ENCODE measurements at regions not wholly inside any gene's neighbourhood (a gene's known extent, or its start where the extent isn't known, plus 50 kb on each side); places are given as distances from the start of the nearest gene placed in this dataset.

- intact Hi-C loops (cut with DNase I) = no loop called here
- TF ChIP-seq, protein P1, sequence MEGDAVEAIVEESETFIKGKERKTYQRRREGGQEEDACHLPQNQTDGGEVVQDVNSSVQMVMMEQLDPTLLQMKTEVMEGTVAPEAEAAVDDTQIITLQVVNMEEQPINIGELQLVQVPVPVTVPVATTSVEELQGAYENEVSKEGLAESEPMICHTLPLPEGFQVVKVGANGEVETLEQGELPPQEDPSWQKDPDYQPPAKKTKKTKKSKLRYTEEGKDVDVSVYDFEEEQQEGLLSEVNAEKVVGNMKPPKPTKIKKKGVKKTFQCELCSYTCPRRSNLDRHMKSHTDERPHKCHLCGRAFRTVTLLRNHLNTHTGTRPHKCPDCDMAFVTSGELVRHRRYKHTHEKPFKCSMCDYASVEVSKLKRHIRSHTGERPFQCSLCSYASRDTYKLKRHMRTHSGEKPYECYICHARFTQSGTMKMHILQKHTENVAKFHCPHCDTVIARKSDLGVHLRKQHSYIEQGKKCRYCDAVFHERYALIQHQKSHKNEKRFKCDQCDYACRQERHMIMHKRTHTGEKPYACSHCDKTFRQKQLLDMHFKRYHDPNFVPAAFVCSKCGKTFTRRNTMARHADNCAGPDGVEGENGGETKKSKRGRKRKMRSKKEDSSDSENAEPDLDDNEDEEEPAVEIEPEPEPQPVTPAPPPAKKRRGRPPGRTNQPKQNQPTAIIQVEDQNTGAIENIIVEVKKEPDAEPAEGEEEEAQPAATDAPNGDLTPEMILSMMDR (IDR thresholded peaks at IDR 0.05) = no peak
- TF ChIP-seq POLR2AphosphoS5 (IDR thresholded peaks at IDR 0.05) = no peak
- TF ChIP-seq POLR2A (IDR thresholded peaks at IDR 0.05; ENCODE audit: low read depth) = no peak
- Histone ChIP-seq H3K36me3 (no peaks in the 10 kb centered on the region), H3K27me3 (no peaks in the 10 kb centered on the region), H3K27ac (replicated peaks in 1 of 4) (no peak overlapping the region), H3K4me1 (peaks cover 13 to 27% (median 21%) of the 10 kb centered on the region in 4 donors), H3K4me3 (no peak overlapping the region), H3K9me3 (no peaks in the 10 kb centered on the region)
- no peak for DNase-seq (ENCODE audit: extremely low spot score)
- WGBS = 84% methylated on average over 7 of the region's 7 CpGs
Measured at GRCh38 chr2:8116661-8117060, 565.2 kb upstream of the ID2 start.

DNA sequence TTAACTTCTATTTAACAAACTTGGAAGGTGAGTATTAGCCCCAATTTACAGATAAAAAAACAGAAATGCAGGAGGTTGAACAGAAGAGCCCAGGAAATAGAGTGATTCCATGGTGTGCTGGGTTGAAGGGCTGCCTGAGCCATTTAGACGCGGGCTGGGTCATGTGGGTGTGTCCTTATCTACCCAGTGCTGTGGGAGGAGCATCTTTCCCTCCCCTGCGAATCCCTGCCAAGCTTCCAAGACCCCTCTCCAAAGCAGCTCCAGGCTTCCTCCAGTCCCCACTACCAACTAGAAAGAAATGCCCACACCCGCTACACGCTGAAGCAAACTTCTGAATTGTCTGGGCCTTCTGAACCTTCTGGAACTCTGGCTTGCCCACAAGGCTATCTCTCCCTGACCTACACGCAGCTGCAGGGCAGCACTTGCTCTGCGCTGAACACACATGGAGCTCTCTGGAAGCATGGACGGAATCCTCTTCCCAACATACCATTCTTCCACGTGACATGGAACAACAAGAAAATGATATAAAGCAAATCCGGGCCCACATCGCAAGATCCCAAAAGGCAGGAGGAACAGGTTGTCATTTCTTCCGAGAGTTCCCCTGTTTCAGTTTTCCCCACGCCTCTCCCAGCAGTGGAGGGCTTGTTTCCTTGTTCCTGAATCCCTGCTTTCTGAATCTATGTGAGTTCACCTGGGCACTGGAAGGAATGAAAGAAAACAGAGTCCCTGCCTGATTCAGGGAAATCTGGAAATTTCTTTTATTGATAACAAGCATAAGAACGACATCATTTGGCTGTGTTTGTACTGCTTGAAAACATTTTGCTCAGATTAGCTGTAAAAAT lies 562.7 kb upstream of the ID2 start:
- Histone ChIP-seq H3K27ac (replicated peaks in 1 of 4) (no peak overlapping the region), H3K36me3 (no peaks in the 10 kb centered on the region), H3K4me3 (no peak overlapping the region), H3K27me3 (no peaks in the 10 kb centered on the region), H3K4me1 (peaks cover 13 to 41% (median 29%) of the 10 kb centered on the region in 4 donors), H3K9me3 (no peaks in the 10 kb centered on the region)
- DNase-seq (ENCODE audit: extremely low spot score) = no peak
- TF ChIP-seq EP300 (IDR thresholded peaks at IDR 0.05) = no peak
- TF ChIP-seq POLR2AphosphoS5 (IDR thresholded peaks at IDR 0.05) = no peak
- TF ChIP-seq POLR2A (IDR thresholded peaks at IDR 0.05; ENCODE audit: low read depth) = no peak
- intact Hi-C loops (cut with DNase I) = no loop called here
- 93% methylated on average over 14 of the region's 14 CpGs for WGBS

- intact Hi-C loops (cut with DNase I) = no loop called here
- Histone ChIP-seq H3K27ac (replicated peaks in 1 of 4) (peak overlapping the region in 1 of 4 donors; percentile 22), H3K4me3 (peak overlapping the region in 1 of 4 donors; percentile 2), H3K27me3 (no peaks in the 10 kb centered on the region), H3K36me3 (no peaks in the 10 kb centered on the region), H3K4me1 (peaks cover 13 to 41% (median 29%) of the 10 kb centered on the region in 4 donors), H3K9me3 (no peaks in the 10 kb centered on the region)
- TF ChIP-seq, protein P1 (IDR thresholded peaks at IDR 0.05) = no peak
- no peak for TF ChIP-seq EP300 (IDR thresholded peaks at IDR 0.05)
- no peak for TF ChIP-seq POLR2A (IDR thresholded peaks at IDR 0.05; ENCODE audit: low read depth)
- TF ChIP-seq POLR2AphosphoS5 (IDR thresholded peaks at IDR 0.05) = peak in 1 of 2 donors; percentile 14
- DNase-seq (ENCODE audit: extremely low spot score) = no peak
- WGBS = 47% methylated on average over 9 of the region's 9 CpGs
Measured at GRCh38 chr2:8119782-8120505, 561.9 kb upstream of the ID2 start.

- Histone ChIP-seq H3K4me1 (peaks cover 13 to 41% (median 29%) of the 10 kb centered on the region in 4 donors), H3K4me3 (no peak overlapping the region), H3K27ac (replicated peaks in 1 of 4) (no peak overlapping the region), H3K36me3 (no peaks in the 10 kb centered on the region), H3K9me3 (no peaks in the 10 kb centered on the region), H3K27me3 (no peaks in the 10 kb centered on the region)
- 55% methylated on average over 6 of the region's 6 CpGs for WGBS
- intact Hi-C loops (cut with DNase I) = no loop called here
- TF ChIP-seq EP300 (IDR thresholded peaks at IDR 0.05) (no peak), POLR2AphosphoS5 (IDR thresholded peaks at IDR 0.05) (no peak), POLR2A (IDR thresholded peaks at IDR 0.05; ENCODE audit: low read depth) (no peak)
- TF ChIP-seq, protein P1 (IDR thresholded peaks at IDR 0.05) = no peak
- DNase-seq (ENCODE audit: extremely low spot score) = no peak
Measured at GRCh38 chr2:8120506-8120860, 561.4 kb upstream of the ID2 start.

Measured in esophagus muscularis mucosa (tissue), 4 donors.